GM19238 (cell line): ENCODE measurements at regions not wholly inside any gene's neighbourhood (a gene's known extent, or its start where the extent isn't known, plus 50 kb on each side); places are given as distances from the start of the nearest gene placed in this dataset.
"Not testable (repeated sequence)": the region's sequence is repeated elsewhere in the genome, so short reads cannot be mapped to it uniquely, and the experiment has no call there.

Experiments used
- DNase-seq: peaks from one replicate; pipeline ENCODE4 v3.0.0; 2011; ENCODE audit warnings: low spot score; ENCODE audit not compliant: insufficient read length

DNA sequence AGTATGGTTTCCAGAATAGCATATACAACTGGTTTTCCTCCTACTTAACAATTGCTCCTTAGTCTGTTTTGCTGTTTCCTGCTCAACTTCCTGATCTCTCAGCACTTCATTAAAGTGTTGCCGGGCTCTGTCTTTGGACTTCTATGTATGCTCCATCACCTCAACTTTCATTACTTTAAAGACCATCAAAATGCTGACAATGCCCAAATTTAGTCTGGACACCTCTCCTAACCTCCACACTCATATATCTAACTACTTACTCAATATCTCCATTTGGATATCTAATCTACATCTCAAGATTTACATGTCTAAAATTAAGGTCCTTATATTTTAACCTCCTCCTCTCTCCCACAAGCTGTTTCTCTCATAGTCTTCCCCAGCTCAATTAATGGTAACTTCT, 54.4 kb upstream of the LGR5 start:
- no peak for DNase-seq

DNA sequence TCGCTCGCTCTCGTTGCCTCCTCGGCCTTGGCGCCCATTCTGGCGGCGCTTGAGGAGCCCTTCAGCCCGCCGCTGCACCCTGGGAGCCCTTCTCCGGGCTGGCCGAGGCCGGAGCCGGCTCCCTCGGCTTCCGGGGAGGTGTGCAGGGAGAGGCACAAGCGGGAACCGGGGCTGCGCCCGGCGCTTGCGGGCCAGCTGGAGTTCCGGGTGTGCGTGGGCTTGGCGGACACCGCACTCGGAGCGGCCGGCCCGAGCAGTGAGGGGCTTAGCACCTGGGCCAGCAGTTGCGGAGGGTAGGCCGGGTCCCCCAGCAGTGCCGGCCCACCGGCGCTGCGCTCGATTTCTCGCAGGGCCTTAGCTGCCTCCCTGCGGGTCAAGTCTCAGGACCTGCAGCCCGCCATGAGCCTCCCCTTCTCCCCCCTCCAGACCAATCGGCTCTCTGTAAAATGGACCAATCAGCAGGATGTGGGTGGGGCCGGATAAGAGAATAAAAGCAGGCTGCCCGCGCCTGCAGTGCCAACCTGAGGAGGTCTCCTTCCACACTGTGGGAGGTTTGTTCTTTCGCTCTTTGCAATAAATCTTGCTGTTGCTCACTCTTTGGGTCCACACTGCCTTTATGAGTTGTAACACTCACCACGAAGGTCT, 62.8 kb upstream of the LGR5 start:
- DNase-seq: not testable (repeated sequence)

DNA sequence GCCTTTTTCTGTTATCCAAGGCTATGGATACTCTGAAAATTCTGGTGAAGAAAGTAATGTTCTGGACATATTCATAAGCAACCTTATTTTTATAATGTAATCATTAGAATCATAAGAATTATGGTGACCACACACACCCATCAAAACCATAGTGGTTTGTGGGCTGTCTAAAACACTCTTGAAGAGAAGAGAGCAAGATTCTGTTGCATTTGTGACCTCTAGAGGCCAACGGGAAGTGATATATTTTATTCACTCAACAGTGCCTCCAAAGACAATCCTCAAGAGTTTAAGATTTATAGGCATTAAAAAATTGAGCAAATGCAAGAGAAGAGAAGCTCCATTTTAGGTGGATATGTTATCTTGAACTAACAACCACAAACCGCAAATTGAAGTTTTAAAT, 68.5 kb upstream of the LGR5 start:
- no peak for DNase-seq

DNA sequence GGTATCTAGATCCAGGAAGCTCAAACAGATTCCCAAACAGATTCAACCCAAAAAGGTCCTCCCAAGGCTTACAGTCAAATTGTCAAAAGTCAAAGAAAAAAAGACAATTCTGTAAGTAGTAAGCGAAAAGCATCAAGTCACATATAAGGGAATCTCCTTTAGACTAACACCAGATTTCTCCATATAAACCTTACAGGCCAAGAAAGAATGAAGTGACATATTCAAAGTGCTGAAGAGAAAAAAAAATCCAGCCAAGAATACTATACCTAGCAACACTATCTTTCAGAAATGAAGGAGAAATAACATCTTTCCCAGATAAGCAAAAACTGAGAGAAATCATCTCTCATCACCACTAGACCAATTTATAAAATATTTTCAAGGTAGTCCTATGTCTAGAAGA, 79.6 kb upstream of the LGR5 start:
- DNase-seq: no peak

DNA sequence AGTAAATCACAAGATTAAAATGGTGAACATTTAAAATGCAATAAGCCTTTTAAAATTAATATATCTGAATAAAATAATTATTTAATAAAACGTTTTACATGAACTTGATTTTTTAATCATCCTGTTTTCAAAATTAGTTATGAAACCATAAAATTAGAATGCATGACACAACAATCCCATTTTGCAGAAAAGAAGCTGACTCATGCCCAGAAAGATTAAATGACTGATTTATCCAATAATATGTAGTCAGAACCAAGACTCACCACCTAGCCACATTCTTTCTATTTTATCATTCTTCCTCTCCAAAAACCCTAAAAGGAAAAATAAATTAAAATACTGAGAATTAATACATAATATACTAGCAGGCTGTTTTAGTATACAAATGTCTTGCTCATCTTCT, 83.0 kb upstream of the LGR5 start:
- DNase-seq: no peak

DNA sequence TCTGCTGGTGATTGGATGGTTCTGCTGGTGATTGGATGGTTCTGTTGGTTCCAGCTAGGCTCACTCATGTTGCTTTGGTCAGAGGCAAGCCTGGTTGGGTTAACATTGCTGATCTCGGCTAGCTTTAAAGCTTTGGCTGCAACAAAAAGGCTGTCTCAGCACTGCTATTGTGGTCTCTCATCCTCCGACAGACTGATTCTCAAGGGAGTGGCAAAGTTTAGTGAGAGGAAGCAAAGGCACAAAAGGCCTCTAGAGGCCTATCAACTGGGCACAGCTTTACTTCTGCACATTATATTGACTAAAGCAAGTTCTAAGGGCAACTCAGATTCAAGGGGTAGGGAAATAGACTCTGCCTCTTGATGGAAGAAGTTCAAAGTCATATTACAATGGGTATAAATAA, 84.7 kb upstream of the LGR5 start:
- no peak for DNase-seq

DNA sequence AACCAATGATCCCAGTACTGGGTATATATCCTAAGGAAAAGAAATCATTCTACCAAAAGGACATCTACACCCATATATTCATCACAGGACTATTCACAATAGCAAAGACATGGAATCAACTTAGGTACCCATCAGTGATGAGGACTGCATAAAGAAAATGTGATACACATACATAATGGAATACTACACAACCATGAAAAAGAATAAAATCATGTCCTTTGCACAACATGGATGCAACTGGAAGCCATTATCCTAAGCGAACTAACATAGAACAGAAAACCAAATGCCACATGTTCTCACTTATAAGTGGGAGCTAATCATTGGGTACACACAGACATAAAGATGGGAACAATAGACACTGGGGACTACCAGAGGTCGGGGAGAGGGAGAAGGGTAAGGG, 86.0 kb upstream of the LGR5 start:
- no peak for DNase-seq

DNA sequence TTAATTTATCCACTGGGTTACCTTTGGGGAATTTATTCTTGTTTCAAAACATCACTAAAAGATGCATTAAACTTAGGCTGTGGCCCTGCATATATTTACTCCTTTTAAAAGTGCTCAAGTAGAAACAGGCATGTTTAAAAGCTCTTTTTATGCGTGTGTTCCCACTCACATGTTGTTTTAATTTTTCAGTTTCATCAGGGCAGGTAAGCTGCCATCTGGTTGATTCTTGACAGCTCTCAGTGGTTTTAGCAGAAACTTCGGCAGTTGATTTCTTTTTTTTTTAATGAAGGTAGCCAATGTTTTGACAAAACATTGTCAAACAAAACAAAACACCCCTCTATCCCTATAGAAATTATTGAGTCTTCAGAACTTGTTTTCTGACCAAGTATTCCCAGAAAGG, 89.6 kb upstream of the LGR5 start:
- no peak for DNase-seq

DNA sequence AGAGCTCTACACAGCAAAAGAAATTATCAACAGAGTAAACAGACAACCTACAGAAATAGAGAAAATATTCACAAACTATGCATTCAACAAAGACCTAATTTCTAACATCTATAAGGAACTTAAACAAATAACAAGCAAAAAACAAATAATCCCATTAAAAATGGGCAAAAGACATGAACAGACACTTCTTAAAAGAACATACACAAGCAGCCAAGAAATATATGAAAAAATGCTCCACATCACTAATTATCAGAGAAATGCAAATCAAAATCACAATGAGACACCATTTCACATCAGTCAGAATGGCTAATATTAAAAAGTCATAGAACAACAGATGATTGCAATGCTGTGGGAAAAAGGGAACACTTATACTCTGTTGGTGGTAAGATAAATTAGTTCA, 100.7 kb upstream of the LGR5 start:
- DNase-seq: no peak

DNA sequence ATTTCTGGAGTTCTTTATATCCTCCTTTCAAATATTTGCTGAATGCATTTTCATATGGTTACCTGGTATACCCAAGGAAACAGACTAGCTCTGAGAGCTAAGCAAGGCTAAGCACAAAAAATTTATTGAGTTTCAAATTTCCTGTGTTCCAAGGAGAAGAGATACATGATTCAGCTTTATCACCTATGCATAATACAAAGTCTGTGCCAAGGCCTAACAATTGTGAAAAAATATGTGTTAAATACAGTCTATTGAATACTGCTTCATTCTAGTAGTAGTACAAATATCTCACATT, 103.7 kb upstream of the LGR5 start:
- DNase-seq: no peak

DNA sequence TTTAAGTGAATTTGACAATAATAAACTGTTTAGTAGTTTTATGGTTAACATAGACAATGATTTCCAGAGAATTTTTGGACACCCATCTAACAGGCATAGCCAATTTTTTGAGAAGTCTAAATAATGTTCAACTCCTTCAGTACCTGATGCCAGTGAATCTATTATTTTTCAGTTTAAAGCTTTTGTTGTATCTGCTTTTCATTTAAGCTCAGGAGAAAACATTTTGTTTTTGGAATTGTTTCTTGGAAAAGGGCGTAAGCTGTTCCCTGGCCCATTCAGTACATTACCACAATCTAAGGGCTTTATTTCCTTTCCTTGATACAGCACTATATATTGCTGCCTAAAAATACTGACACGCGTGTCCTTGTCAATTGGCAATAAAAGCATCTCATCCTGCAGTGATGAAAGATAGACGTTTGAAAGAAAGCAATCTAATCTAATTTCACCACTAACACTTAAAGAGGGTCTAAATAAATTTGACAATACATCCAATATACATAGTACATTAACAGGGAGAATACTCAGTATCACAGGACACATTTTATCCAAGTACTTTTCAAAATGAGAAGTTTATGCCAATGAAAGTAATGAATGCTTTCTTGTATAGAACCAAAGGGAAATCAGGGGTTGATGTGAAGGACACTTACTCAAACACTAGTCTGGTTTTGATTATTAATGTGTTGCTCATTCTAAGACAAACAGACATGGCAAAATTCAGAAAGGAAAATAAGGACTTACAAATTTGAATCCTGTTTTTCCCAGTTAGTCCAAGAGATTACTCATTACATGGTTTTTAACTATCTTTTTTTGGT, 104.2 kb upstream of the LGR5 start:
- no peak for DNase-seq

DNA sequence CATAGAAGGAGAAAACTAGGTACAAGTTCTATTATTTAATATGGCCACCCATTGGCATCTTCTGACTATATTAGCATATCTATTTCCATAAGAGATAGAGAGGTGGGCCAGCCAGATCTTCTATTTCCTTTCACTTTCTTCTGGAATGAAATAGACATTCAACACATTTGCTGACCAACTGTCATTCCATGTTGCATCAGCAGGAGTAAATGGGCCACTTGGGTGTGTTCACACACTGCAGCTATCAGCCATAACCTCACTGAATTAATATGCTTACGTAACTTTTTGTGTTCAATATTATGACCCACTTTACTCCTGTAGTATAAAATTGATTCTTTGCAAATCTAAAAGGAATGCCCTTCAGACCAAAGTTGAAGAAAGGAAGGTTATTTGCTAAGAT, 106.2 kb upstream of the LGR5 start:
- DNase-seq: no peak

DNA sequence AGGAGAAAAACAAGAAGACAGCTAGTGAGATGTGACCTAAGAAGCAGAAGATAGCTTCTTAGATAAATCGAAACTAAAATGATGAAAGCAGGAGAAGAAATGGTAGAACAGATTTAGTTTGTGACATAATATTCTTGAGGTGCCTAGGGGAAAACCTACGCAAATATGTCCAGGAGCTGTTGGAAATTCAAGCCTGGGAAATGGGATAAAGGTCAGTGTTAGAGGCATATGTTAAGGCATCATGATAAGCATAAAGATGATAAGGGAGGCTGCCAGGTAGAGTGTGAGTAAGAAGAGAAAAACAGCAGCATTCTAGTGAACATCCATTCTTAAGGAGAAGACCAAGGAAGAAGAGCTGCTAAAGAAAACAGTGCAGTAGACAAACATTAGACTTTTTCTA, 109.6 kb upstream of the LGR5 start:
- DNase-seq: no peak

DNA sequence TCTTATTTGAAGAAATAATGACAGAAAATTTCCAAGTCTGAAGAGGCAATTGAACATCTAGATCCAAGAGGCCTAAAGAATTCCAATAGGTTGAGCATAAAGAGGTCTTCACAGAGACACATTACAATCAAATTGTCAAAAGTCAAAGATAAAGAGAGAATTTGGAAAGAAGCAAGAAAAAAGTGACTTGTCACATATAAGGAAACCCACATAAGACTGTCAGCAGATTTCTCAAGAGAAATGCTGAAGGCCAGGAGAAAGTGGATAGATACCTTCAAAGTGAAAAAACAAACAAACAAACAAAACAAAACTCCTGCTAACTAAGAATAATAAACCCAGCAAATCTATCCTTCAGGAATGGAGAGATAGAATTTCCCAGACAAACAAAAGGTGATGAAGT, 118.1 kb upstream of the LGR5 start:
- no peak for DNase-seq

DNA sequence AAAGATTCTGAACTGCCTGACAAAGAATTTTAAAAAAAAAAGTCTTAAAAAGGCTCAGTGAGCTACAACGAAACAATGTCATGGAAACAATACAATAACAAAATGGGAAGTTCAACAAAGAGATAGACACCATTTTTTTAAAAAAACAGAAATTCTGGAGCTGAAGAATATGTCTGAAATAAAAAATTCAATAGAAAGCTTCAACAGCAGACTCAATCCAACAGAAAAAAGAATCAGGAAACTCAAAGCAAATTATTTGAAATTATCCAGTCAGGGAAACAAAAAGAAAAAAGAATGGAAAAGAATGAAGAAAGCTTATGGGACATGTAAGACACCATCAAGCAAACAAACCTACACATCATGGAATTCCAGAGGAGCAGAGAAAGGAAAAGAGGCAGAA, 118.5 kb upstream of the LGR5 start:
- no peak for DNase-seq

DNA sequence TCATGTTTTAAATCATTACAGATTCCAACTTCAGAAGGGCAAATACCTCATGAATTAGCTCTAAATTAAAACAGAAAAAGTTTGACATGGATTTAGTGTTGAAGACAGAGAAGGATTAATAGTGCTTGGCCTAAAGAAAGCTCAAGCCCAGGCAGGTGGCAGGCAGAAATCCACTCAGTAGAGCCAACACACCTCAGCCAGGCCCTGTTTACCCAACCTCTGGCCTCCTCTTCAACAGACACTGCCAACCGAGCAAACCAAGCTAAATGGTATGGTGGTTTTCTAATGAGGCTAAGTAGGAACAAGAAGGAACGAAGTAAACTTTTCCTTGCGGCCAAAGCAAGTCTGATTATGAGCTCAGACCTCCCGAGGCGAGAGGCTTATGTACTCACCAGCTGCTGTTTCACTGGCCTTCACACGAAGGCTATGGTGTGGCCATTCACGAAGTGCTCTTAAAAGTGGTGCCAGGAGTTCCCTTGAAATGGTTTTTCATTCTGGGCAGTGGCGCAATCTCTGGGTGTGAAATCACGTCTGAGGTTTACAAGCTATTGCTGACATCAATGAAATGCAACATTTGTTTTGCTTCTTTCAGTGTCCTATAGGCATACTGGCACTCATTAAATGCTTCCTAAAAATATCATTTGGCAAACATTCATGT, 124.1 kb upstream of the LGR5 start:
- no peak for DNase-seq

DNA sequence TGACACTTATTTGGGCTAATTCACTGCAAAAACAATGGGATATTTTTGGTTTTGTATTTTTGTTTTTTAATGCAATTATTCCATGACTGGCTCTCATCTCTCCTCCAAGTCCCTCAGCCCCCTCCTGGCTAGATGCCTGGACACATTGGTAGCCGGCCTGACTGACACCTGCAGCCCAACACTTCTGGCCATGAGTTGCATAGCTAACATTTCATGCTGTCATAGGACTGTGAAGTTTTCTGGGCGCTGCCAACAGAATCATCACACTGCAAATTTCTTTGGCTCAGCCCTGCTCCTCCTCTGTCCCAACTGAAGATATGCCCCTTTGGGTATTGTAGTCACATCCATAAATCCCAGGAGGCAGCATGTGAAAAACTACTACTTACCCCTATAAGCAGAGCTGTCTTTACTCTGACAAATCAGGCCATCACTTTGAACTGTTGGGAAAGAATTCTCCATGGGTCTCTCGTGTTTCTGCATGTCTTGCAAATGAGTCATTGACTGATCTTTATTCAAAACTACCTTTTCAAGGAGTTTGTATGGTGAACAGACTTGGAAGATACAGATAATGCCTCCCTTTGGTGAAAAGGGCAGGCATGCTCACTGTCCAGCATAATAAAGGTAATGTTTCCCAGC, 126.7 kb upstream of the LGR5 start:
- no peak for DNase-seq

DNA sequence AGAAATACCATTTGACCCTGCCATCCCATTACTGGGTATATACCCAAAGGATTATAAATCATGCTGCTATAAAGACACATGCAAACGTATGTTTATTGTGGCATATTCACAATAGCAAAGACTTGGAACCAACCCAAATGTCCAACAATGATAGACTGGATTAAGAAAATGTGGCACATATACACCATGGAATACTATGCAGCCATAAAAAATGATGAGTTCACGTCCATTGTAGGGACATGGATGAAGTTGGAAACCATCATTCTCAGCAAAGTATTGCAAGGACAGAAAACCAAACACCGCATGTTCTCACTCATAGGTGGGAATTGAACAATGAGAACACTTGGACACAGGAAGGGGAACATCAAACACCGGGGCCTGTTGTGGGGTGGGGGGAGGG, 128.0 kb upstream of the LGR5 start:
- DNase-seq: not testable (repeated sequence)

DNA sequence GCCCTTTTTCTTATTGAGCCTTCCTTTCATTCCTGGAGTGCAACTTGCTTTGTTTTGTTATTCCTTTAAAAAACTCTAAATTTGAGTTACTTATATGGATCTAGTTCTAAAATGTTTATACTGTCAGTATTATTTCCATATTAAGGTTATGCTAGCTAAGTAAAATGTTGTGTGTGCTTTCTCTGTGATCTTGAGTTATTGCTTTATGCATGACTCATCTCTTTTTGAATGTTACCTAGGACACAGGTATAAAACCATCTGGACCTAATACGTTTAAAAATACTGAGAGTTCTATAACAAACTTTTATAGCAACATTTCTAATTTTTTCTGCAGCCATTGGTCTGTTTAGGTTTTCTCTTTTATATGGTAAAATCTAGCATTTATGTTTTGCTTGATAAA, 132.8 kb upstream of the LGR5 start:
- no peak for DNase-seq

DNA sequence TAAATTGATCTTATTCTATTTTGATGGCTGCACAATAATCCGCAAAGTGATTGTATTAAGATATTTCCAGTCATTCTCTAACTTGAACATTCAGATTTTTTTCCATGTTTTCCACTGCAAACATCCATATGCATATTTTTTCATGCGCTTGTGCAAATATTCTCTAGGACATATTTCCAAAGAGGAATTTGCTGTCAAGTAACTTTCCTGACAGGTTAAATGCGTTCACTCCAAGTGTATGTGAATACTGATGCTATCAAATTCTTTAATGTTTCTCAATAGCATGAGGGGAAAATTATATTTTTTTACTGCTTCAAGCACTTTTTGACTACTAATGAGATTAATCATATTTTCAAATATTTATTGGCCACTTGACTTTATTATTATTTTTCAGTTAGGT, 135.3 kb upstream of the LGR5 start:
- no peak for DNase-seq

DNA sequence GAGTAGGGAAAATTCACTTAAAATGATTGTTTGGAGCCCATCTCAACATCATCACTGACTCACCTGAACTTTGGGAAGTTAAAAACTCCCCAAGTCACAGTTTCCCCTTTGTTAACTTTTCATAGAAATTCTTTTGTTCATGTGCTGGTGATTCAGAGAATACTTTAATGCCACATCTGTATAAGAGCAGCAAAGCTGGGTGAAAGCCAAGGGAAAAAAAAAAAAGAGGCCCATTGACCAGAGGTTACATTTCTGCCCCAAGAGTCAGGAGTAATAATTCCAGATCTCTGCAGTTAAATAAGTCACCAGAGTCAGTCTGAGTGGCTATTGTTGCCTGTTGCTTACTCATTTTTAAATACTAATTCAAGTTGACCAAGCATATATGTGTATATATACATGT, 136.4 kb upstream of the LGR5 start:
- DNase-seq: no peak
